K562 (cell line): ENCODE measurements at regions not wholly inside any gene's neighbourhood (a gene's known extent, or its start where the extent isn't known, plus 50 kb on each side); places are given as distances from the start of the nearest gene placed in this dataset.

ENCODE experiments used
- ATAC-seq: fragments of 200-7000 bp; cut with Tn5 transposase; 3 replicates; pipeline ENCODE4 v1.9.1; 2020; ENCODE audit warnings: moderate library complexity
- BruUV-seq: library from RNA; stranded (reverse); fragments of 400-500 nt; replicated peaks from 2 replicates; lab custom pipeline; 2021; lab: Mats Ljungman, UMichigan
- CTCF ChIA-PET: fragments of 300-600 bp; formaldehyde crosslinking; extraction: SDS; loops from one replicate; lab custom pipeline; 2021; ENCODE audit warnings: low intra/inter-chr PET ratio; lab: Yijun Ruan, JAX
- POLR2A ChIA-PET: fragments of 300-600, 350-650 bp; sonication (Branson Sonifier 250); formaldehyde crosslinking; extraction: SDS; loops from one replicate; lab custom pipeline; 2021; ENCODE audit warnings: antibody characterized with exemption, inconsistent platforms; lab: Yijun Ruan, JAX
- DNase-seq, 4 experiments: peaks; one replicate each; pipeline versions ENCODE4 v3.0.0 to v3.0.0-alpha.2; 2011 to 2018; ENCODE audit warnings: low spot score in 3 of 4, mixed read lengths in 3 of 4; ENCODE audit errors: extremely low read depth in 1 of 4
- FAIRE-seq: peaks from 2 replicates; lab custom pipeline; 2011; peaks lifted over from hg19 to GRCh38; lab: Jason Lieb, UNC
- H2AFZ ChIP-seq: 2 replicates; pipeline ENCODE4 v1.6.0; 2011; ENCODE audit warnings: low read depth, low read length, control low read depth, inconsistent platforms
- H3K27ac ChIP-seq: fragments of 200-600 bp; 3 replicates; pipeline ENCODE4 v1.8.0; 2011; ENCODE audit warnings: low read depth, mild to moderate bottlenecking, control low read depth, inconsistent platforms, low read length, moderate library complexity, mixed read lengths; ENCODE audit errors: extremely low read depth
- H3K27me3 ChIP-seq, 2 experiments: fragments of 300-600 bp in 1 of 2; 2 replicates in 1 of 2; 3 replicates in 1 of 2; pipeline versions ENCODE4 v1.6.0 to v1.8.0; 2011; ENCODE audit warnings: inconsistent platforms in 2 of 2, low read length in 2 of 2, mild to moderate bottlenecking in 1 of 2, mixed read lengths in 1 of 2, moderate library complexity in 1 of 2; ENCODE audit not compliant: control insufficient read depth in 2 of 2, insufficient read depth in 2 of 2
- H3K36me3 ChIP-seq: fragments of 300-600 bp; 3 replicates; pipeline ENCODE4 v1.8.0; 2011; ENCODE audit warnings: mild to moderate bottlenecking, low read length, inconsistent platforms; ENCODE audit not compliant: control insufficient read depth, insufficient read depth
- H3K4me1 ChIP-seq, 2 experiments: fragments of 200-600 bp in 1 of 2; replicated peaks in 1 of 2; 2 replicates in 1 of 2; 3 replicates in 1 of 2; pipeline versions ENCODE4 v1.5.1 to v1.8.0; 2011; ENCODE audit warnings: inconsistent platforms in 2 of 2, low read length in 2 of 2, mild to moderate bottlenecking in 1 of 2, mixed read lengths in 1 of 2, moderate library complexity in 1 of 2; ENCODE audit not compliant: control insufficient read depth in 2 of 2, insufficient read depth in 2 of 2
- H3K4me2 ChIP-seq: 2 replicates; pipeline ENCODE4 v1.6.1; 2011; ENCODE audit warnings: low read length, control low read depth, inconsistent platforms, mixed read lengths; ENCODE audit not compliant: insufficient read depth
- H3K4me3 ChIP-seq: fragments of 200-600 bp; sonication (generic), shearing (Covaris generic); 2 replicates; pipeline ENCODE4 v1.5.1; 2016; ENCODE audit warnings: control low read depth, inconsistent platforms
- H3K79me2 ChIP-seq: fragments of 200-600 bp; 3 replicates; pipeline ENCODE4 v1.8.0; 2011; ENCODE audit warnings: low read length, inconsistent platforms; ENCODE audit not compliant: control insufficient read depth, insufficient read depth
- H3K9ac ChIP-seq, 2 experiments: 2 replicates each; pipeline versions ENCODE4 v1.6.0 to v1.6.1; 2011; ENCODE audit warnings: low read depth in 2 of 2, low read length in 2 of 2, control low read depth in 1 of 2, inconsistent platforms in 1 of 2, mild to moderate bottlenecking in 1 of 2, mixed read lengths in 1 of 2; ENCODE audit not compliant: insufficient read depth in 1 of 2
- H3K9me1 ChIP-seq: one replicate; pipeline ENCODE4 v1.6.0; 2011; ENCODE audit warnings: inconsistent platforms, mild to moderate bottlenecking, low read length, moderate library complexity; ENCODE audit not compliant: control insufficient read depth, insufficient read depth
- H3K9me3 ChIP-seq: replicated peaks from 2 replicates; pipeline ENCODE4 v1.5.1; 2011; ENCODE audit warnings: low read depth, low read length, inconsistent platforms; ENCODE audit not compliant: control insufficient read depth, insufficient read depth
- H4K20me1 ChIP-seq: replicated peaks from 2 replicates; pipeline ENCODE4 v1.6.1; 2011; ENCODE audit warnings: low read length, inconsistent platforms, mixed read lengths; ENCODE audit not compliant: control insufficient read depth, insufficient read depth
- ATF2 ChIP-seq: sonication (generic); formaldehyde crosslinking; IDR thresholded peaks from 2 replicates; pipeline ENCODE4 v1.8.1; 2022; ENCODE audit warnings: missing genetic modification reagents
- BRD4 ChIP-seq: fragments of 200-600 bp; sonication (generic); IDR thresholded peaks from 2 replicates; pipeline ENCODE4 v1.6.1; 2017; ENCODE audit warnings: inconsistent platforms
- ETS2 ChIP-seq: IDR thresholded peaks from 2 replicates; pipeline ENCODE4 v1.6.1; 2016; ENCODE audit warnings: borderline replicate concordance, missing genetic modification characterization, mild to moderate bottlenecking, moderate library complexity, missing compliant biosample characterization; ENCODE audit not compliant: poor library complexity, severe bottlenecking
- FOXO4 ChIP-seq: fragments of 450-650 bp; formaldehyde crosslinking; IDR thresholded peaks from 2 replicates; pipeline ENCODE4 v1.4.0; 2020; ENCODE audit warnings: mild to moderate bottlenecking, moderate library complexity
- HDAC2 ChIP-seq: fragments of 450-650 bp; IDR thresholded peaks from 2 replicates; pipeline ENCODE4 v1.6.1; 2016; ENCODE audit warnings: mild to moderate bottlenecking
- NR2F6 ChIP-seq: fragments of 450-650 bp; formaldehyde crosslinking; IDR thresholded peaks from 2 replicates; pipeline ENCODE4 v1.4.0; 2020; ENCODE audit warnings: mild to moderate bottlenecking
- POLR3A ChIP-seq: IDR thresholded peaks from 2 replicates; pipeline ENCODE4 v1.6.1; 2011; ENCODE audit warnings: borderline replicate concordance, mild to moderate bottlenecking, moderate library complexity; ENCODE audit not compliant: insufficient read length, insufficient read depth; ENCODE audit errors: extremely low read depth
- TEAD2 ChIP-seq: fragments of 450-650 bp; IDR thresholded peaks from 2 replicates; pipeline ENCODE4 v1.6.1; 2016; ENCODE audit warnings: missing genetic modification characterization, control low read depth, missing compliant biosample characterization
- ZNF644 ChIP-seq: fragments of 200-800 bp; sonication (Bioruptor generic); IDR thresholded peaks from 2 replicates; pipeline ENCODE4 v1.6.1; 2016; ENCODE audit warnings: low read depth, missing genetic modification characterization, missing compliant biosample characterization
- WGBS: fragments of 100-300 bp; shearing (Covaris generic); methylation state at CpG from one replicate; pipeline ENCODE4 v1.1.6; 2016; ENCODE audit warnings: low coverage, mixed read lengths; ENCODE audit not compliant: insufficient coverage; ENCODE audit errors: missing lambda C conversion rate; 5-methylcytosine and 5-hydroxymethylcytosine counted together
- in situ Hi-C: fragments of 300-500 bp; cut with MboI; formaldehyde crosslinking; loops from 4 replicates; pipeline ENCODE4 v1.15.0; 2018; ENCODE audit warnings: inconsistent platforms, mixed read lengths
- intact Hi-C: fragments of 100-400 bp; cut with micrococcal nuclease; formaldehyde crosslinking; loops from 2 replicates; pipeline ENCODE4 v1.14.2; 2022
- TF ChIP-seq, protein P1 (sequence below): fragments of 250-450 bp; sonication (Bioruptor Pico); IDR thresholded peaks from 2 replicates; pipeline ENCODE4 v1.9.0; 2021; ENCODE audit warnings: mild to moderate bottlenecking, inconsistent platforms

DNA sequence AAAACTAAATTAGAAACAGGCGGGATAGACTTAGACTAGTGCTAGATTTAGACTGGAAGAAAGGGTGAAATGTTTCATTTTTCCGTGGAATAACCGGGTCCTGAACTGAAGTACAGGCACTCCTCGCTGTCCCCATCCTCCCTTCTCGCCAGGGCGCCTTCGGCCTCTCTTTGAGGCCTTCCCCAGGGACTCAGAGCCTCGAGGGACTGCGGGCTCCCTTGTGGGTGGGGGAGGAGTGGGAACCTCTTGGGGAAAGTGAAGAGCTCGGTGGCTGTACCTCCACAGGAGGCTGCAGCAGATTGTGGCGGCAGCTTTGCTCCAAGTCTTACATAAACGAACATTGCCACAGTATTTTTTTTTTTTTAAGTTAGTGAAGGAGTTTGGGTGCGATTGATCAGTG lies 1988.8 kb upstream of the FLRT2 start:
- Histone ChIP-seq H3K4me2 (no peak overlapping the region), H3K9ac (no peak overlapping the region), H3K4me1 (no peaks in the 10 kb centered on the region), H4K20me1 (no peaks in the 10 kb centered on the region), H3K27me3 (no peaks in the 10 kb centered on the region), H3K36me3 (no peaks in the 10 kb centered on the region), H3K9me1 (no peaks in the 10 kb centered on the region), H2AFZ (no peak overlapping the region), H3K79me2 (no peaks in the 10 kb centered on the region), H3K9me3 (no peaks in the 10 kb centered on the region), H3K27ac (no peak overlapping the region), H3K4me3 (no peak overlapping the region)
- FAIRE-seq: no peak
- TF ChIP-seq ZNF644 (tag): no peak
- intact Hi-C loops: no loop called here
- 0% methylated on average over 9 of the region's 13 CpGs for WGBS
- in situ Hi-C loops: no loop called here
- CTCF ChIA-PET: no interaction called here
- no peak for ATAC-seq
- no TSS peak for BruUV-seq
- DNase-seq: no peak
- POLR2A ChIA-PET: no interaction called here

- FAIRE-seq: no peak
- Histone ChIP-seq H3K4me1 (no peaks in the 10 kb centered on the region), H3K27me3 (no peaks in the 10 kb centered on the region), H3K4me3 (no peak overlapping the region), H3K27ac (no peak overlapping the region), H3K9me1 (no peaks in the 10 kb centered on the region), H3K4me2 (no peak overlapping the region), H3K9me3 (no peaks in the 10 kb centered on the region), H4K20me1 (no peaks in the 10 kb centered on the region), H2AFZ (no peak overlapping the region), H3K9ac (no peak overlapping the region), H3K36me3 (no peaks in the 10 kb centered on the region), H3K79me2 (no peaks in the 10 kb centered on the region)
- no peak for DNase-seq
- intact Hi-C loops: no loop called here
- ATAC-seq: no peak
- ChIA-PET POLR2A (no interaction called here), CTCF (no interaction called here)
- in situ Hi-C loops: no loop called here
- WGBS: 0% methylated on average over 4 of the region's 5 CpGs
- BruUV-seq: no TSS peak
- TF ChIP-seq HDAC2: no peak
- TF ChIP-seq NR2F6 (CRISPR knock-in tag): no peak
- no peak for TF ChIP-seq ETS2 (tag)
- no peak for TF ChIP-seq FOXO4 (CRISPR knock-in tag)
- TF ChIP-seq BRD4: no peak
- TF ChIP-seq POLR3A: no peak
- no peak for TF ChIP-seq TEAD2 (tag)
- no peak for TF ChIP-seq ATF2 (CRISPR knock-in tag)
- TF ChIP-seq, protein P1, sequence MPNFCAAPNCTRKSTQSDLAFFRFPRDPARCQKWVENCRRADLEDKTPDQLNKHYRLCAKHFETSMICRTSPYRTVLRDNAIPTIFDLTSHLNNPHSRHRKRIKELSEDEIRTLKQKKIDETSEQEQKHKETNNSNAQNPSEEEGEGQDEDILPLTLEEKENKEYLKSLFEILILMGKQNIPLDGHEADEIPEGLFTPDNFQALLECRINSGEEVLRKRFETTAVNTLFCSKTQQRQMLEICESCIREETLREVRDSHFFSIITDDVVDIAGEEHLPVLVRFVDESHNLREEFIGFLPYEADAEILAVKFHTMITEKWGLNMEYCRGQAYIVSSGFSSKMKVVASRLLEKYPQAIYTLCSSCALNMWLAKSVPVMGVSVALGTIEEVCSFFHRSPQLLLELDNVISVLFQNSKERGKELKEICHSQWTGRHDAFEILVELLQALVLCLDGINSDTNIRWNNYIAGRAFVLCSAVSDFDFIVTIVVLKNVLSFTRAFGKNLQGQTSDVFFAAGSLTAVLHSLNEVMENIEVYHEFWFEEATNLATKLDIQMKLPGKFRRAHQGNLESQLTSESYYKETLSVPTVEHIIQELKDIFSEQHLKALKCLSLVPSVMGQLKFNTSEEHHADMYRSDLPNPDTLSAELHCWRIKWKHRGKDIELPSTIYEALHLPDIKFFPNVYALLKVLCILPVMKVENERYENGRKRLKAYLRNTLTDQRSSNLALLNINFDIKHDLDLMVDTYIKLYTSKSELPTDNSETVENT (CRISPR knock-in tag): no peak
Observed at GRCh38 chr14:83548061-83548839, 1981.7 kb upstream of the FLRT2 start.
